ENCODE measurements at regions not wholly inside any gene's neighbourhood (a gene's known extent, or its start where the extent isn't known, plus 50 kb on each side); places are given as distances from the start of the nearest gene placed in this dataset.

- no peak for TF ChIP-seq POLR2A (IDR thresholded peaks at IDR 0.05)
- no peak for TF ChIP-seq CTCF (IDR thresholded peaks at IDR 0.05)
Measured at GRCh38 chr2:166614029-166614428, 120.0 kb upstream of the SCN7A start.
